ENCODE measurements at regions not wholly inside any gene's neighbourhood (a gene's known extent, or its start where the extent isn't known, plus 50 kb on each side); places are given as distances from the start of the nearest gene placed in this dataset.

DNA sequence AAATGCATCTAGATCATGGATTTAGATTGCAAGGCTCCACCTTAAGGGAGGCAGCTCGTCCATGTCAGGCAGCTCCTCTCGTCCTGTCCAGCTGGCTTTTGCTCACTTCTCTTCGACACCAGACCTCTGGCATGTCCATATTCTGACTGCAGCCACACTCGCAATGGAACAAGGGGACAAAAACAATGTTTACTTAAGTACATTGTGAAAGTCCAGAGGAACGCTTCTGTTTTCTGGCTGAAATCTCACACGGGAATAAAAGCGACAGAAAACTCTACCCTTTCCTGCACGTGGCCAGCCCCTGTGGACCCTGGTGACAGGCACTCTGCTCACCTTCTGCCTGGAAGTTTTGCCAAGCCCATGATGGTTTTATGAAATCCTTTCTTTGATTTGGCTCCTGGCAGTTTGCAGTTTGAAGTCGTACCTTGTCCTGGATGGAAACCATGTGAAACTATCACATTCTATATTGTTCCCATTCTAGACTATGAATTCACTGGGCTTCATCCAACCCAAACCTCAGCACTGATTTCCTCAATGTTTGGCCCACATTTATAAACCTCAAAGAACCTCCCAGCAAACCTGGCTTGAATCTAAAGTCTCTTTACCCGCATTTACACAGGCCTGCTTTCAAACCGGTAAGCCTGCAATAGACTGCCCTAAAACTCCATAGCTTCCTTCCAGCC is 134.3 kb upstream of the PIEZO2 start:
- H3K4me3 ChIP-seq = no peak overlapping the region
- no peaks in the 10 kb centered on the region for H3K9me3 ChIP-seq (replicated peaks; ENCODE audit: control insufficient read depth, insufficient read depth, low read depth, low read length)
- H3K9me1 ChIP-seq (ENCODE audit: control insufficient read depth, insufficient read depth, low read length) = no peaks in the 10 kb centered on the region
- in situ Hi-C loops (cut with MboI) = no loop called here
- CTCF ChIA-PET (ENCODE audit: low intra/inter-chr PET ratio) = no interaction called here
- POLR2A ChIA-PET = interaction anchor here (0.6 kb wide), 2 partner anchors 9 to 1264 kb away, joined by 3 read pairs; no protein-coding TSS in a partner anchor
- H3K4me2 ChIP-seq (ENCODE audit: insufficient read depth, low read length) = no peak overlapping the region
- no peaks in the 10 kb centered on the region for H3K27me3 ChIP-seq (ENCODE audit: control insufficient read depth in 2 of 2, insufficient read depth in 2 of 2, low read length in 2 of 2)
- no peak overlapping the region for H3K27ac ChIP-seq (ENCODE audit: extremely low read depth, low read depth, low read length)
- H4K20me1 ChIP-seq (replicated peaks; ENCODE audit: control insufficient read depth, insufficient read depth, low read length) = no peaks in the 10 kb centered on the region
- no TSS peak for BruUV-seq (replicated peaks)
- no peak overlapping the region for H3K9ac ChIP-seq (ENCODE audit: insufficient read depth in 1 of 2, low read depth in 2 of 2, low read length in 2 of 2)
- H3K36me3 ChIP-seq (ENCODE audit: control insufficient read depth, insufficient read depth, low read length) = no peaks in the 10 kb centered on the region
- ATAC-seq (no peak), DNase-seq (ENCODE audit: extremely low read depth in 1 of 4, low spot score in 3 of 4) (no peak), FAIRE-seq (no peak)
- intact Hi-C loops (cut with micrococcal nuclease) = no loop called here
- H3K4me1 ChIP-seq (replicated peaks in 1 of 2; ENCODE audit: control insufficient read depth in 2 of 2, insufficient read depth in 2 of 2, low read length in 2 of 2) = no peaks in the 10 kb centered on the region
- no peaks in the 10 kb centered on the region for H3K79me2 ChIP-seq (ENCODE audit: control insufficient read depth, insufficient read depth, low read length)
- 1% methylated on average over 11 of the region's 11 CpGs for WGBS (ENCODE audit: insufficient coverage, low coverage, missing lambda C conversion rate)
- H2AFZ ChIP-seq (ENCODE audit: low read depth, low read length) = no peak overlapping the region
- TF ChIP-seq ZNF407 (IDR thresholded peaks at IDR 0.05; ENCODE audit: low read depth) (no peak), SLC30A9 (CRISPR knock-in tag; IDR thresholded peaks at IDR 0.05) (no peak), TEAD4 (IDR thresholded peaks at IDR 0.05; ENCODE audit: low read length) (no peak), TEAD4 (CRISPR knock-in tag; IDR thresholded peaks at IDR 0.05; ENCODE audit: borderline replicate concordance) (no peak), PHF8 (IDR thresholded peaks at IDR 0.05; ENCODE audit: borderline replicate concordance, low read length) (no peak), ZBTB43 (CRISPR knock-in tag; IDR thresholded peaks at IDR 0.05) (no peak), ARID2 (IDR thresholded peaks at IDR 0.05) (no peak), ZNF324 (CRISPR knock-in tag; IDR thresholded peaks at IDR 0.05) (no peak), ZNF277 (CRISPR knock-in tag; IDR thresholded peaks at IDR 0.05; ENCODE audit: borderline replicate concordance) (no peak), RBBP5 (IDR thresholded peaks at IDR 0.05; ENCODE audit: borderline replicate concordance, insufficient read depth, low read length, poor library complexity, severe bottlenecking) (no peak), ZNF699 (CRISPR knock-in tag; IDR thresholded peaks at IDR 0.05; ENCODE audit: insufficient replicate concordance) (no peak)

All from K562 (cell line).